SU-DHL-6 (cell line): ENCODE measurements at regions not wholly inside any gene's neighbourhood (a gene's known extent, or its start where the extent isn't known, plus 50 kb on each side); places are given as distances from the start of the nearest gene placed in this dataset.

ENCODE experiments used
- EZH2phosphoT487 ChIP-seq: fragments of 200-600 bp; sonication (generic), shearing (Covaris generic); conservative IDR thresholded peaks from 2 replicates; pipeline ENCODE4 v1.6.1; 2018; ENCODE audit warnings: mild to moderate bottlenecking, antibody characterized with exemption, low read length, moderate library complexity, mixed read lengths
- TF ChIP-seq, protein P1 (sequence below): fragments of 200-600 bp; sonication (generic); IDR thresholded peaks from one replicate; pipeline ENCODE4 v1.5.1; 2017; ENCODE audit warnings: antibody characterized with exemption, mild to moderate bottlenecking, low read length, moderate library complexity; ENCODE audit not compliant: insufficient read depth, poor library complexity, severe bottlenecking

DNA sequence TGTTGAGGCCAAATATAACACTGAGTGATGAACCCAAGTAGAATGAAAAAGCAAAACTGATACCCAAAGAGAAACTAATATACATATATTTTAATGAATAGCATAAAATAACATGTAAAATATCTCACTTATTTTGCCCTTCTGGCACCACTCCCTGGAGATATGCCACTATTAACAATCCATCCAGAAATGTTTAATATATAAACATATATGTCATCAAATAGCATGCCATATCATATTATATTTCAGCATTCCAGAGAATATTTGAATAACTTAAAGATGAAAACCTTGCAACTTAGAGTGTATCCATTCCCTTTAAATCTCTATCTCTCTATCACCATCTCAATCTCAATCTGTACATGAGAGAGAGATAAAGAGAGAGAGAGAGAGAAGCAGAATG lies 1073.3 kb upstream of the RAG2 start:
- TF ChIP-seq, protein P1, sequence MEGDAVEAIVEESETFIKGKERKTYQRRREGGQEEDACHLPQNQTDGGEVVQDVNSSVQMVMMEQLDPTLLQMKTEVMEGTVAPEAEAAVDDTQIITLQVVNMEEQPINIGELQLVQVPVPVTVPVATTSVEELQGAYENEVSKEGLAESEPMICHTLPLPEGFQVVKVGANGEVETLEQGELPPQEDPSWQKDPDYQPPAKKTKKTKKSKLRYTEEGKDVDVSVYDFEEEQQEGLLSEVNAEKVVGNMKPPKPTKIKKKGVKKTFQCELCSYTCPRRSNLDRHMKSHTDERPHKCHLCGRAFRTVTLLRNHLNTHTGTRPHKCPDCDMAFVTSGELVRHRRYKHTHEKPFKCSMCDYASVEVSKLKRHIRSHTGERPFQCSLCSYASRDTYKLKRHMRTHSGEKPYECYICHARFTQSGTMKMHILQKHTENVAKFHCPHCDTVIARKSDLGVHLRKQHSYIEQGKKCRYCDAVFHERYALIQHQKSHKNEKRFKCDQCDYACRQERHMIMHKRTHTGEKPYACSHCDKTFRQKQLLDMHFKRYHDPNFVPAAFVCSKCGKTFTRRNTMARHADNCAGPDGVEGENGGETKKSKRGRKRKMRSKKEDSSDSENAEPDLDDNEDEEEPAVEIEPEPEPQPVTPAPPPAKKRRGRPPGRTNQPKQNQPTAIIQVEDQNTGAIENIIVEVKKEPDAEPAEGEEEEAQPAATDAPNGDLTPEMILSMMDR: no peak
- TF ChIP-seq EZH2phosphoT487: no peak
